ENCODE measurements at regions not wholly inside any gene's neighbourhood (a gene's known extent, or its start where the extent isn't known, plus 50 kb on each side); places are given as distances from the start of the nearest gene placed in this dataset.

DNA sequence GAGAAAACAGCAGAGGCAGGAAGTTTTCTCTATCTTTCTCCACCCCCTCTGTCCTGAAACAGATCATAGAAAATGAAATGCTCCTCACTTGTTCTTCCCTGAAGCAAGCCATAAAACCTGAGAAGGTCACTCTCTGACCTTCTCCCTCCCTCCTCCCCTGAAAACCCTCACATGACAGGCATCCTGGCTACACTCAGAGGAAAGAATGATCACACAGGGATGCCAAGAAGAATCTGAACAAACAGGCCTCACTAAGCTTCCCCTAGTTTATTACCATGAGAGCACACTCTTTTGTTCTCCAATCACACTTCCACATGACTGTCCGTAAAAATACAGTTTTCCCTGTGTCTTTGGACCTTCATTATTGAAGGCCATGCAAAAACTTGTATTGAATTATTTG lies 300.1 kb downstream of the BUD13 start:
- no peaks in the 10 kb centered on the region for H3K4me1 Mint-ChIP-seq (ENCODE audit: unreplicated experiment)
- peaks cover 2% of the 10 kb centered on the region for H3K27me3 Mint-ChIP-seq (ENCODE audit: unreplicated experiment)
- no peaks in the 10 kb centered on the region for H3K9me3 Mint-ChIP-seq (ENCODE audit: unreplicated experiment)
- no peak for DNase-seq (ENCODE audit: low spot score)
- TF ChIP-seq CTCF (IDR thresholded peaks at IDR 0.05; ENCODE audit: unreplicated experiment), result no peak
- H3K36me3 Mint-ChIP-seq (ENCODE audit: low read depth, unreplicated experiment), result no peaks in the 10 kb centered on the region
- no peak overlapping the region for H3K4me3 Mint-ChIP-seq (ENCODE audit: unreplicated experiment)
- H3K27ac Mint-ChIP-seq (ENCODE audit: unreplicated experiment), result no peak overlapping the region

DNA sequence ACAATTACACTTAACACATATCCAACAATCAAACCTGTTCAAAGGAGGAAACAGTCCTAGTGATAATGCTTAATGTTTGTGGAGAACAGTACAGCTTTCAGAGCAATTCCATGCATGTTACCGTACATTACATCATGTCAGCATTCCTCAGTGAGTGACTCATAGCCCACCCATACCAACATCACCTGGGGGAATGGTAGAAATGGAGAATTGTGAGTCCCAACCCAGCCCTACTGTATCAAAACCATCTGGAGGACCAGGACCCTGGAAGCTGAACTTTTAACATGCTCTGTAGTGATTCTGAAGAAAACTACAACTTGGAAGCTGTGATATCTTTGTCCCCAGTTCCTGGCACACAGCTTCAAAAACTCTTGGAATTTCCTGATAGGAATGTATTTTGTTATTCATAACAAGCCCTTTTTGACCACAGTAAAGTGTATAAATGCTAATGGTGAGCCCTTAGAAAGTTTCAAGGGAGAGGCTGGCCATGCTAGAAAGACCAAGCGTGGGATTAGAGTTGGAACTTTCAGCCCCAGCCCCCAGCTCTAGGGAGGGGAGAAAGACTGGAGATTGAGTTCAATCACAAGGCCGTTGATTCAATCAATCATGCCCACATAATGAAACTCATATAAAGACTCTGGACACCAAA lies 301.1 kb downstream of the BUD13 start:
- H3K9me3 Mint-ChIP-seq (ENCODE audit: unreplicated experiment), result no peaks in the 10 kb centered on the region
- H3K27ac Mint-ChIP-seq (ENCODE audit: unreplicated experiment), result no peak overlapping the region
- no peaks in the 10 kb centered on the region for H3K4me1 Mint-ChIP-seq (ENCODE audit: unreplicated experiment)
- TF ChIP-seq CTCF (IDR thresholded peaks at IDR 0.05; ENCODE audit: unreplicated experiment), result no peak
- peaks cover 2% of the 10 kb centered on the region for H3K27me3 Mint-ChIP-seq (ENCODE audit: unreplicated experiment)
- no peaks in the 10 kb centered on the region for H3K36me3 Mint-ChIP-seq (ENCODE audit: low read depth, unreplicated experiment)
- H3K4me3 Mint-ChIP-seq (ENCODE audit: unreplicated experiment), result no peak overlapping the region
- no peak for DNase-seq (ENCODE audit: low spot score)

- no peak overlapping the region for H3K4me3 Mint-ChIP-seq (ENCODE audit: unreplicated experiment)
- DNase-seq (ENCODE audit: low spot score), result no peak
- no peaks in the 10 kb centered on the region for H3K4me1 Mint-ChIP-seq (ENCODE audit: unreplicated experiment)
- H3K27ac Mint-ChIP-seq (ENCODE audit: unreplicated experiment), result no peak overlapping the region
- no peaks in the 10 kb centered on the region for H3K36me3 Mint-ChIP-seq (ENCODE audit: low read depth, unreplicated experiment)
- TF ChIP-seq CTCF (IDR thresholded peaks at IDR 0.05; ENCODE audit: unreplicated experiment), result no peak
- peaks cover 2% of the 10 kb centered on the region for H3K27me3 Mint-ChIP-seq (ENCODE audit: unreplicated experiment)
- H3K9me3 Mint-ChIP-seq (ENCODE audit: unreplicated experiment), result no peaks in the 10 kb centered on the region
These were observed 304.1 kb downstream of the BUD13 start for GRCh38 chr11:116468699-116469098.

DNA sequence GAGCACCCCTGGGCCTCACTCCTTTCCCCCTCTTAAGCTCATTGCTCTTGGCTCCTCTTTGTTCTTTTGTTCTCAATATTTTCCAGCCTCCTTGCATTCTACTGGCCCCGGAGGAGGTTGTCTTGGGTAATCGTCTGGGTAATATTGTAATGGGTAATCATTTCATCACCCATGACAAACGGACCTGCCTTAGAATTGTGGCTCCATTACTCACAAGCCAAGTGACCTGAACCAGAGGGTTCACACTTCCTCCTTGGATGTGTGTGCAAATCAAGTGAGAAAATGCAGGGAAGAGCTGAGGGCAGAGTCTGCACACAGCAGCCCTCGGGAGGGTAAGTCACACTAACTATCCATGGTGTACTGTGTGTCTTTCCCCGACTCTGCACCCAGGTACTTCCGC lies 305.0 kb downstream of the BUD13 start:
- DNase-seq (ENCODE audit: low spot score), result no peak
- Mint-ChIP-seq H3K4me3 (ENCODE audit: unreplicated experiment) (no peak overlapping the region), H3K27me3 (ENCODE audit: unreplicated experiment) (peaks cover 2% of the 10 kb centered on the region)

More for the DNA sequence above, 305.0 kb downstream of the BUD13 start:
- TF ChIP-seq CTCF (IDR thresholded peaks at IDR 0.05; ENCODE audit: unreplicated experiment), result no peak
- no peaks in the 10 kb centered on the region for H3K4me1 Mint-ChIP-seq (ENCODE audit: unreplicated experiment)
- no peaks in the 10 kb centered on the region for H3K36me3 Mint-ChIP-seq (ENCODE audit: low read depth, unreplicated experiment)
- no peak overlapping the region for H3K27ac Mint-ChIP-seq (ENCODE audit: unreplicated experiment)
- no peaks in the 10 kb centered on the region for H3K9me3 Mint-ChIP-seq (ENCODE audit: unreplicated experiment)

Data from endothelial cell (in vitro differentiated cells).